Adrenal gland (tissue), 5 donors: ENCODE measurements at regions not wholly inside any gene's neighbourhood (a gene's known extent, or its start where the extent isn't known, plus 50 kb on each side); places are given as distances from the start of the nearest gene placed in this dataset.

Experiments used
- POLR2A ChIP-seq, 2 donors: fragments of 450-650 bp; IDR thresholded peaks; one replicate each; pipeline ENCODE4 v1.6.1; 2017; ENCODE audit warnings: antibody characterized with exemption in 2 of 2, mild to moderate bottlenecking in 2 of 2, moderate library complexity in 1 of 2
- TF ChIP-seq, protein P1 (sequence below), 6 experiments: fragments of 450-650 bp in 4 of 6; fragments of 200-600 bp in 2 of 6; sonication (generic) in 1 of 6; IDR thresholded peaks; 1 replicate in 5 of 6; 2 replicates in 1 of 6; pipeline versions ENCODE4 v1.5.1 to v1.8.0; 2016 to 2021; ENCODE audit warnings: antibody characterized with exemption in 6 of 6, mild to moderate bottlenecking in 2 of 6, moderate library complexity in 1 of 6
- donor health status: DM: no; HTN: no; CAD: no.

- TF ChIP-seq, protein P1, sequence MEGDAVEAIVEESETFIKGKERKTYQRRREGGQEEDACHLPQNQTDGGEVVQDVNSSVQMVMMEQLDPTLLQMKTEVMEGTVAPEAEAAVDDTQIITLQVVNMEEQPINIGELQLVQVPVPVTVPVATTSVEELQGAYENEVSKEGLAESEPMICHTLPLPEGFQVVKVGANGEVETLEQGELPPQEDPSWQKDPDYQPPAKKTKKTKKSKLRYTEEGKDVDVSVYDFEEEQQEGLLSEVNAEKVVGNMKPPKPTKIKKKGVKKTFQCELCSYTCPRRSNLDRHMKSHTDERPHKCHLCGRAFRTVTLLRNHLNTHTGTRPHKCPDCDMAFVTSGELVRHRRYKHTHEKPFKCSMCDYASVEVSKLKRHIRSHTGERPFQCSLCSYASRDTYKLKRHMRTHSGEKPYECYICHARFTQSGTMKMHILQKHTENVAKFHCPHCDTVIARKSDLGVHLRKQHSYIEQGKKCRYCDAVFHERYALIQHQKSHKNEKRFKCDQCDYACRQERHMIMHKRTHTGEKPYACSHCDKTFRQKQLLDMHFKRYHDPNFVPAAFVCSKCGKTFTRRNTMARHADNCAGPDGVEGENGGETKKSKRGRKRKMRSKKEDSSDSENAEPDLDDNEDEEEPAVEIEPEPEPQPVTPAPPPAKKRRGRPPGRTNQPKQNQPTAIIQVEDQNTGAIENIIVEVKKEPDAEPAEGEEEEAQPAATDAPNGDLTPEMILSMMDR (IDR thresholded peaks at IDR 0.05) = peak; percentile 36 to 60 (median 52)
- TF ChIP-seq POLR2A (IDR thresholded peaks at IDR 0.05) = no peak
These were observed 224.2 kb upstream of the EMCN start for GRCh38 chr4:100742045-100742444.
